Spleen (tissue), 11 donors: ENCODE measurements at regions not wholly inside any gene's neighbourhood (a gene's known extent, or its start where the extent isn't known, plus 50 kb on each side); places are given as distances from the start of the nearest gene placed in this dataset.
"Not testable (repeated sequence)": the region's sequence is repeated elsewhere in the genome, so short reads cannot be mapped to it uniquely, and the experiment has no call there.

Experiments
- DNase-seq: peaks from one replicate; pipeline ENCODE4 v3.0.0-alpha.2; 2020
- H3K27ac ChIP-seq, 8 donors: fragments of 200-600 bp; sonication (generic) in 7 of 8; 1 replicate in 4 of 8; 2 replicates in 4 of 8; pipeline versions ENCODE4 v1.5.0 to v1.8.0; 2016 to 2021; ENCODE audit warnings: inconsistent platforms in 4 of 8, mild to moderate bottlenecking in 4 of 8, moderate library complexity in 1 of 8
- H3K27me3 ChIP-seq, 7 donors: fragments of 200-600 bp; sonication (generic) in 6 of 7; replicated peaks in 1 of 7; 1 replicate in 4 of 7; 2 replicates in 3 of 7; pipeline versions ENCODE4 v1.5.0 to v1.8.0; 2016 to 2021; ENCODE audit warnings: inconsistent platforms in 3 of 7, mild to moderate bottlenecking in 1 of 7
- H3K36me3 ChIP-seq, 6 donors: fragments of 200-600 bp; sonication (generic) in 5 of 6; 1 replicate in 4 of 6; 2 replicates in 2 of 6; pipeline versions ENCODE4 v1.5.0 to v1.8.0; 2016 to 2021; ENCODE audit warnings: inconsistent platforms in 2 of 6
- H3K4me1 ChIP-seq, 6 donors: fragments of 200-600 bp; sonication (generic) in 5 of 6; 1 replicate in 3 of 6; 2 replicates in 3 of 6; pipeline versions ENCODE4 v1.5.0 to v1.8.0; 2016 to 2021; ENCODE audit warnings: inconsistent platforms in 3 of 6
- H3K4me3 ChIP-seq, 8 donors: fragments of 200-600 bp; sonication (generic) in 7 of 8; 1 replicate in 4 of 8; 2 replicates in 4 of 8; pipeline versions ENCODE4 v1.5.0 to v1.8.0; 2016 to 2021; ENCODE audit warnings: inconsistent platforms in 4 of 8, mild to moderate bottlenecking in 4 of 8, moderate library complexity in 2 of 8
- H3K9me3 ChIP-seq, 8 donors: fragments of 200-600 bp; sonication (generic) in 7 of 8; 1 replicate in 4 of 8; 2 replicates in 4 of 8; pipeline versions ENCODE4 v1.5.0 to v1.8.0; 2016 to 2021; ENCODE audit warnings: inconsistent platforms in 4 of 8
- POLR2A ChIP-seq, 3 donors: fragments of 450-650 bp; IDR thresholded peaks; one replicate each; pipeline ENCODE4 v1.5.1; 2017; ENCODE audit warnings: antibody characterized with exemption in 3 of 3, mild to moderate bottlenecking in 1 of 3
- POLR2AphosphoS5 ChIP-seq, 3 donors: sonication (generic); formaldehyde crosslinking; IDR thresholded peaks; one replicate each; pipeline ENCODE4 v1.5.1; 2017; ENCODE audit warnings: antibody characterized with exemption in 3 of 3
- WGBS, 5 donors: extraction: QIAGEN DNeasy Blood & Tissue Kit in 3 of 5; methylation state at CpG; one replicate each; pipeline versions ENCODE4 v1.1.5 to v1.1.7; 2013 to 2018; 5-methylcytosine and 5-hydroxymethylcytosine counted together
- intact Hi-C: fragments of 100-400 bp; cut with DNase I; formaldehyde crosslinking; loops from one replicate; pipeline ENCODE4 v1.15.0; 2023; ENCODE audit warnings: low total_unique reads
- TF ChIP-seq, protein P1 (sequence below), 11 experiments: fragments of 200-600 bp in 7 of 11; fragments of 450-650 bp in 4 of 11; sonication (generic) in 4 of 11; IDR thresholded peaks in 8 of 11; conservative IDR thresholded peaks in 3 of 11; 1 replicate in 7 of 11; 2 replicates in 4 of 11; pipeline versions ENCODE4 v1.4.0 to v1.8.0; 2016 to 2021; ENCODE audit warnings: antibody characterized with exemption in 11 of 11, inconsistent platforms in 4 of 11, mild to moderate bottlenecking in 1 of 11
- donor health status: healthy with polysubstance abuse.
- donor health status: DM: no; HTN: no; CAD: no; lungs with moderate emphysema.
- donor health status: DM: no; HTN: no; CAD: no.
- donor health status: Bipolar disorder and iron deficiency.
- donor health status: healthy.
- donor health status: DM: no; HTN: no; CAD: no.
- donor health status: DM: yes; HTN: yes; CAD: no.

DNA sequence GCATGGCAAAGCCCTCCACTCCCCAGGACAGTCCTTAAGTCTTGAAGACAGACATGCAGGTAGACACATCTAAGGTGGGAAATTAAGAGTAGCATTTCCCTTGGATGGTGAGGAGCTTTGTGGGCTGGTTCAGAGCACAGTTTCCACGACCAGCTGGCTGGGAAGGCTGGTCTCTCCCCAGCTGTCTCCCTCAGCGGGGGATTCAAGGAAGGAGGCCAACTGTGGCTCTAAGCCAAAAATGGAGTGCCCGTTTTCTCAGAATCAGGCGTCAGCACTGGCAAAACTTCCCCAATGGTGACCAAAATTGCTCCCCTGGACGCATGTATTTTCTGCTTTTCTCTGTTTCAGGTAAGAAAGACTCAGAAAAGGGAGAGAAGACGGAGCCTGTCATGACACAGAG, 230.6 kb upstream of the FZD8 start:
- WGBS, 5 donors: 69 to 86% (median 73%) methylated on average over 5 to 6 of the region's 6 CpGs
- Histone ChIP-seq H3K27me3 (no peaks in the 10 kb centered on the region), H3K4me3 (no peak overlapping the region), H3K4me1 (no peaks in the 10 kb centered on the region), H3K27ac (no peak overlapping the region), H3K36me3 (no peaks in the 10 kb centered on the region), H3K9me3 (peaks cover 0 to 14% (median 0%) of the 10 kb centered on the region in 8 donors)
- TF ChIP-seq, protein P1, sequence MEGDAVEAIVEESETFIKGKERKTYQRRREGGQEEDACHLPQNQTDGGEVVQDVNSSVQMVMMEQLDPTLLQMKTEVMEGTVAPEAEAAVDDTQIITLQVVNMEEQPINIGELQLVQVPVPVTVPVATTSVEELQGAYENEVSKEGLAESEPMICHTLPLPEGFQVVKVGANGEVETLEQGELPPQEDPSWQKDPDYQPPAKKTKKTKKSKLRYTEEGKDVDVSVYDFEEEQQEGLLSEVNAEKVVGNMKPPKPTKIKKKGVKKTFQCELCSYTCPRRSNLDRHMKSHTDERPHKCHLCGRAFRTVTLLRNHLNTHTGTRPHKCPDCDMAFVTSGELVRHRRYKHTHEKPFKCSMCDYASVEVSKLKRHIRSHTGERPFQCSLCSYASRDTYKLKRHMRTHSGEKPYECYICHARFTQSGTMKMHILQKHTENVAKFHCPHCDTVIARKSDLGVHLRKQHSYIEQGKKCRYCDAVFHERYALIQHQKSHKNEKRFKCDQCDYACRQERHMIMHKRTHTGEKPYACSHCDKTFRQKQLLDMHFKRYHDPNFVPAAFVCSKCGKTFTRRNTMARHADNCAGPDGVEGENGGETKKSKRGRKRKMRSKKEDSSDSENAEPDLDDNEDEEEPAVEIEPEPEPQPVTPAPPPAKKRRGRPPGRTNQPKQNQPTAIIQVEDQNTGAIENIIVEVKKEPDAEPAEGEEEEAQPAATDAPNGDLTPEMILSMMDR (IDR thresholded peaks at IDR 0.05 in 8 of 11, conservative IDR thresholded peaks at IDR 0.05 in 3 of 11): no peak
- TF ChIP-seq POLR2A (IDR thresholded peaks at IDR 0.05) (no peak), POLR2AphosphoS5 (IDR thresholded peaks at IDR 0.05) (no peak)
- no peak for DNase-seq
- intact Hi-C loops: no loop called here

GRCh38 chr10:35870665-35871310, 228.7 kb upstream of the FZD8 start:
- Histone ChIP-seq H3K9me3 (peaks cover 0 to 21% (median 5%) of the 10 kb centered on the region in 8 donors), H3K4me3 (no peak overlapping the region), H3K36me3 (no peaks in the 10 kb centered on the region), H3K27me3 (no peaks in the 10 kb centered on the region), H3K4me1 (no peaks in the 10 kb centered on the region), H3K27ac (no peak overlapping the region)
- 37 to 41% (median 39%) methylated on average over 5 of the region's 5 CpGs for WGBS, 5 donors
- no peak for DNase-seq
- TF ChIP-seq, protein P1 (IDR thresholded peaks at IDR 0.05 in 8 of 11, conservative IDR thresholded peaks at IDR 0.05 in 3 of 11): no peak
- TF ChIP-seq POLR2AphosphoS5 (IDR thresholded peaks at IDR 0.05): no peak
- TF ChIP-seq POLR2A (IDR thresholded peaks at IDR 0.05): no peak
- intact Hi-C loops: no loop called here

- 81 to 96% (median 85%) methylated on average over 17 to 25 of the region's 25 CpGs for WGBS, 5 donors
- H3K9me3 ChIP-seq: peaks cover 0 to 20% (median 10%) of the 10 kb centered on the region in 8 donors
- DNase-seq, intact Hi-C loops, H3K4me3 ChIP-seq, H3K27ac ChIP-seq, H3K4me1 ChIP-seq, H3K27me3 ChIP-seq, H3K36me3 ChIP-seq: not testable (repeated sequence)
Observed at GRCh38 chr10:35858676-35859283, 216.7 kb upstream of the FZD8 start.

DNA sequence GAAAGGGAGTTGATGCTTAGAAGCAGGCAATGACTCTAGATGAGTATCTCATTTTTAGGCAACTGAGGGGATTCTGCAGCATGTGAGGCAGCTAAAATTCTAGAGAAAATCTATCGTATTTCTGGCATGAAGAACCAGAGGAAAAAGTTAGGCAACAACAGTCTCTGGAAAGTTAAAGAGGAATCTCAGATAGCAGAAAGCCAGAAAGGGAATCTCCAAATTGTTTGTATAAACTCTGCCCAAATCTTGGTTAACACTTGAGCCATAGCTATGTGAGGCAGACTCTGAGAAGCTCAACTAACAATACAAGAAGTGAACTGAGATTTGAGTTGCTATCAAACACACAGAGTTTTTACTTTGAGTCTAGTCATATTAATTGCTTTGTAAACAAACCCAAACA, 215.8 kb upstream of the FZD8 start:
- no peaks in the 10 kb centered on the region for H3K36me3 ChIP-seq
- 73 to 89% (median 85%) methylated on average over 1 of the region's 1 CpG for WGBS, 5 donors
- intact Hi-C loops: no loop called here
- peaks cover 0 to 20% (median 10%) of the 10 kb centered on the region in 8 donors for H3K9me3 ChIP-seq
- no peak for DNase-seq
- TF ChIP-seq POLR2AphosphoS5 (IDR thresholded peaks at IDR 0.05) (no peak), POLR2A (IDR thresholded peaks at IDR 0.05) (no peak)
- TF ChIP-seq, protein P1 (IDR thresholded peaks at IDR 0.05 in 8 of 11, conservative IDR thresholded peaks at IDR 0.05 in 3 of 11): no peak
- H3K4me1 ChIP-seq: no peaks in the 10 kb centered on the region
- H3K27me3 ChIP-seq: no peaks in the 10 kb centered on the region
- H3K27ac ChIP-seq: no peak overlapping the region
- no peak overlapping the region for H3K4me3 ChIP-seq
